ENCODE measurements at regions not wholly inside any gene's neighbourhood (a gene's known extent, or its start where the extent isn't known, plus 50 kb on each side); places are given as distances from the start of the nearest gene placed in this dataset.
"Not testable (repeated sequence)": the region's sequence is repeated elsewhere in the genome, so short reads cannot be mapped to it uniquely, and the experiment has no call there.

- DNase-seq (ENCODE audit: low read depth in 2 of 2): no peak
These were observed 94.3 kb upstream of the FRMD4A start for GRCh38 chr10:14425034-14425433.

DNA sequence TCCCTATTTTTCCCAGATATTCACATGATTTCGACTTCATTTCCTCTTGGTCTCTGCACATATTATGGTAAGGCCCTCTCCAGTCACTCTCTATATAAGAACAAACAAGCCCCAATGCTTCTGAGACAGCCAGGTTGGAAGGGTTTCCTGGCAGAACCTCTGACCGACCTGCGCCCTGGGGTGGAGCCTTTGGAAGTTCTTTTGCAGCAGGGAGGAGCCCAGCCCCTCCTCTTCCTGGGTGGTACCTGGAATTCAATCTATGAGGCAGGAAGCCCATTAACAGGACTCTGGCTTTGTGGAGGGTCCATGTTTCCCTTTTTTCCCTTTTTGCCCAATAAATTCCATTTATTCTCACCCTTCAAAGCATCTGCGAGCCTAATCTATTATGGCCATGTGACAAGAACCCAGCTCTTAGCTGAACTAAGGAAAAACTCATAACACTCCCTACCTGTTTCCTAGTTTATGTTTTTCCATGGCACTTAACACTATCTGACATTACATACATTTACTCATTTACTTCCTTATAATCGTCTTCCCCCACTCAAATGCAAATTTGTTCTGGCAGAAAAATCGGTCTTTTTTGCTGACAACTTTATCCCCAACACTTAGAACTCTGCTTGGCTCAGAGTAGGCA lies 92.5 kb upstream of the FRMD4A start:
- DNase-seq (ENCODE audit: low read depth in 2 of 2): no peak

DNA sequence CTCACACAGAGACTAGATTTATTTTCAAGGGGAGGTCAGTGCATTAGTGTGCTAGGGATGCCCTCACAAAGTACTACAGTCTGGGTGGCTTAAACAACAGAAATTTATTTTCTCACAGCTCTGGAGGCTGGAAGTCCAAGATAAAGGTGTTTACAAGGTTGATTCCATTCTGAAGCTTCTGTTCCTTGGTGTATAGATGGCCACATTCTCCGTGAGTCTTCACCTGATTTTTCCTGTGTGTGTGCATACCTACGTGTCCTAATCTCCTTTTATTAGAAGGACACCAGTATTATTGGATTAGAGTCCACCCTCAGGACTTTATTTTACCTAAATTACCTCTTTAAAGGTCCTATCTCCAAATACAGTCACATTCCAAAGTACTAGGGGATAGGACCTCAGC lies 91.7 kb upstream of the FRMD4A start:
- DNase-seq (ENCODE audit: low read depth in 2 of 2): no peak

DNA sequence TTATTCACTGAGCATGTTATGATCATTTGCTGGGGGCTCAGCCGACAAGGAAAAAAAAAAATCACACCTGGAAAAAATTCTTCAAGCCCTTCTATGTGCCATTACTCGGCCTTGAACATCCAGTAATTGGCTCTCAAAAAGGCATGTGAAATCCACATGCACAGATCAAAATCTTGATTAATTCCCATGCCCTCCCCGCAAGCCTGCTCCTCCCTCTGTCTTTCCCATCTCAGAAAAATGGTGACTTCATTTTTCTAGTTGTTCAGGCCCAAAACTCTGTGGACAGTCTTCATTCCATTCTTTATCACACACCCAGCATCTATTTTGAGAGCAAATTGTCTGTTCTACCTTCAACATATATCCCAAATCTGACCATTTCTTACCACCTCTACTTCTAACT lies 91.2 kb upstream of the FRMD4A start:
- DNase-seq (ENCODE audit: low read depth in 2 of 2): no peak

GRCh38 chr10:14417336-14417735 lies 86.6 kb upstream of the FRMD4A start:
- DNase-seq (ENCODE audit: low read depth in 2 of 2): not testable (repeated sequence)

GRCh38 chr10:14416308-14416700 lies 85.6 kb upstream of the FRMD4A start:
- DNase-seq (ENCODE audit: low read depth in 2 of 2): no peak

GRCh38 chr10:14415676-14416307 lies 85.1 kb upstream of the FRMD4A start:
- DNase-seq (ENCODE audit: low read depth in 2 of 2): no peak

DNA sequence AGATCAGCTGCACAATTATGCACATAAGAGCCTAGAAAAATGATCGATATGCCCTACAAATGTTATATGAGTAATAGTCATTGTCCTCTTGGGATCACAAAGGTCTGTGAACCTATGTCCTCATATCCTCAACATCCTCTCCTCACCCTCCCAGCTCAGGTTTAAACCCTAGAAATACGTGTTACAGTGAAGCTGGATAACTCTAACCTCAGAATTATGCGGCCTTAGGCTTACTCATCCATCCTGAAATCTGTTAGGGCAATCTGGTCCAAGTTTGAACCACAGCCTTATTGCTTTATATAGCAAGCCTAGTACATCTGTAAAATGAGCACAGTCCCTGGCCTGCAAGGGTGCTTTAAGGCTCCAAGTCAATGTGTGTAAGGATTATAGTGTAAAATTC lies 84.2 kb upstream of the FRMD4A start:
- no peak for DNase-seq (ENCODE audit: low read depth in 2 of 2)

- no peak for DNase-seq (ENCODE audit: low read depth in 2 of 2)
These were observed 82.8 kb upstream of the FRMD4A start for GRCh38 chr10:14413523-14413922.

DNA sequence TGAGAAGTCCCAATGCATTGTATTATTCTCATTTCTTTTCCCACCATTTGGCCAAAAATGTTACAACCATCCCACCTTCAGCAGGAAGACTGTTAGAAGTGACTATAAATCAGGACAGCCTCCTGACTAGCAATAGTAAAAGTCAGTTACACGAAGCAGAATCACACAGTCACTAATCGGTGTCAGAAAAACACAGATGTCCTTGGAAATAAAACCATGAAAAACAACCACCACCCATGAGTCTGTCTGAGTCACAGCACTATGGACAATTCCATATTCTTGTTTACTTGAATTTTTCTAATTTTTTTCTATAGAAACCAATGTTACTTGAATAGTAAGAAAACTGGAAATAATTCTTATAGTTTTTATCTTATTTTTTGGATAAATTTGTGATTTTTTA lies 81.9 kb upstream of the FRMD4A start:
- no peak for DNase-seq (ENCODE audit: low read depth in 2 of 2)

DNA sequence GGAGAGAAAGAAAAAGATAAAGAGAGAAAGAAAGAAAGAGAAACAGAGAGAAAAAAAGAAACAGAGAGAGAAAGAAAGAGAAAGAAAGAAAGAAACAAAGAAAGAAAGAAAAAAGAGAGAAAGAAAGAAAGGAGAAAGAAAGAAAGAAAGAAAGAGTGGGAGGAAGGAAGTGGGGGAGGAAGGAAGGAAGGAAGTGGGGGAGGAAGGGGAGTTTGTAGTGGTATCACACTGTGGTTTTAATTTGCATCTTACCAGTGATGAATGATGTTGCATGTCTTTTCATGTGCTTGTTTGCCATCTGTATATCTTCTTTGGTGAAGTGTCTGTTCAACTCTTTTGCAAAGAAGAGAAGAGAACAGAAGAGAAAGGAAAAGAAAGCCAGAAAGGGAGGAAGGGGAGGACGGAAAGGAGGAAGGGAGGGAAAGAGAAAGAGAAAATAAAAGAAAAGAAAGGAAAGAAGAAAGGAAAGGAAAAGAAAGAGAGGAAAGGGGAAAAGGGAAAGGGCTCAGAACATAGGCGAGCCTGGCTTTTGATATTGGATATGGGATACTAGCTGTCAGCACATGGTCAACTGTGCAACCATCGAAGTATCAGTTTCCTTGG lies 79.2 kb upstream of the FRMD4A start:
- no peak for DNase-seq (ENCODE audit: low read depth in 2 of 2)

DNA sequence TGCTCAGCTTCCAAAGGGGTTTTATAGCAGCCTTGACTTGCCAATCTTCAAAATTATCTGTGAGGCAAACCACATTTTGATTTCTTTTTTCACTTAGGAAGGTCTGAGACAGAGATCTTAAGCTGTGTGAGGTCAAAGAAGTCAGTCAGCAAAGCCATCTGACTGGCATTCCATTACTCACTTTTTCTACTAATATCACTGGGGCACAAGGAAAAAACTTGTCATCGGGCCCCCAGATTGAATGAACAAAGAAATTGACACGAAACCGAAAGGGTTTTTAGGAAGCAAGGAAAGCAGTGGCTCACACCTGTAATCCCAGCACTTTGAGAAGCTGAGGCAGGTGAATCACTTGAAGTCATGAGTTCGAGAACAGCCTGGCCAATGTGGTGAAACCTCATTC lies 78.5 kb upstream of the FRMD4A start:
- peak; percentile 33 to 46 for DNase-seq (ENCODE audit: low read depth in 2 of 2)

GRCh38 chr10:14408139-14408538 lies 77.4 kb upstream of the FRMD4A start:
- no peak for DNase-seq (ENCODE audit: low read depth in 2 of 2)

- DNase-seq (ENCODE audit: low read depth in 2 of 2): no peak
These were observed 76.8 kb upstream of the FRMD4A start for GRCh38 chr10:14407567-14407966.

- no peak for DNase-seq (ENCODE audit: low read depth in 2 of 2)
These were observed 74.6 kb upstream of the FRMD4A start for GRCh38 chr10:14405076-14406065.

DNA sequence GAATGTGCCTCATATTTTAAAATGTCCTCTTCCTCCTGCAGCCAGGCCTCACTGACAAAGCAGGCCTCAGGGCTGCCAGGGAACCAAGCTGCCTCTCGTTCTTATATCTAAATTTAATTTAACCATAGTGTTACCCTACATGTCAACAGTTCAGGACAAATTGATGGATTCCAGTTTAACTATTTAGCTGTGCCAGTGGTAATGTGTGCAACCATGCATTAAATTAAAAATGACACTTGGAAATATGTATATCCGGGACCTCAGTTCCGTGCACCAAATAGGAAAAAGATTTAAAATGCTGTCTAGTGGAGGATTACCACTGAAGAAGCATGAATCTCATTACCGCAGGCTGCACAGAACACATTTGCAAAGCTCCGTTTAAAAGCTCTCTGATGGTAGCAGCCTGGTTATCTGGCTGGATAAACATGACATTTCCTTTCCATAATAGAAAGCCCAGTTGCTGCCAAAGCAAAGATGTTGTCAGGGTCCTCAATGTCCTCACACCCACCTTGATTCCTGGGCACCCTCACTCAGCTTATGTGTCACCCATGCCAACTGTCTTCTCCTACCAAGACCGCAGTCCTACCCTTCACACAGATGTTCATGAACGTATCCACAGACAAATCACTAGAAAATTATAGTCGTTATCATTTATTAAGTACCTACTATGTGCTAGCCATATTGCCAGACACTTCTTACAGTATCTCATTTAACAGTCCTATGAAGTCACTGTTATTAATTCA lies 73.3 kb upstream of the FRMD4A start:
- DNase-seq (ENCODE audit: low read depth in 2 of 2): no peak

GRCh38 chr10:14403359-14403758 lies 72.6 kb upstream of the FRMD4A start:
- DNase-seq (ENCODE audit: low read depth in 2 of 2): no peak

DNA sequence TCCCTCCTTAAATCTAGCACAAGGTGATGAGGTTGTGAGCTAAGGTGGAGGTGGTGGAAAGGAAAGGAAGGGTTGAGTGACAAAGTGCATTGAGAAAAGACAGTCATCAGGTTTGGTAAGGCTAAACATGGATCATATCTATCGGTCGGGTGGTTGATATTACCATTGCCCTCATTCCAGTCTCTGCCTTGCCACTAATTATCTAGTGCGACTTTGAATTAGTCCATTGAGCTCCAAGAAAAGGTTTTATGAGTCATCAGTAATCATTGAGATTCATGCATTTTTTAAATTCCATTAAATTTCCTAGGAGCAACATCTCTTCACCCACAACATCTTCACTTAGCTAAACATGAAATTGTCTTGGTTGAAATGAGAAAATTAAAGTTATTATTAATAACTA lies 68.9 kb upstream of the FRMD4A start:
- no peak for DNase-seq (ENCODE audit: low read depth in 2 of 2)

GRCh38 chr10:14397066-14397465 lies 66.3 kb upstream of the FRMD4A start:
- DNase-seq (ENCODE audit: low read depth in 2 of 2): no peak

DNA sequence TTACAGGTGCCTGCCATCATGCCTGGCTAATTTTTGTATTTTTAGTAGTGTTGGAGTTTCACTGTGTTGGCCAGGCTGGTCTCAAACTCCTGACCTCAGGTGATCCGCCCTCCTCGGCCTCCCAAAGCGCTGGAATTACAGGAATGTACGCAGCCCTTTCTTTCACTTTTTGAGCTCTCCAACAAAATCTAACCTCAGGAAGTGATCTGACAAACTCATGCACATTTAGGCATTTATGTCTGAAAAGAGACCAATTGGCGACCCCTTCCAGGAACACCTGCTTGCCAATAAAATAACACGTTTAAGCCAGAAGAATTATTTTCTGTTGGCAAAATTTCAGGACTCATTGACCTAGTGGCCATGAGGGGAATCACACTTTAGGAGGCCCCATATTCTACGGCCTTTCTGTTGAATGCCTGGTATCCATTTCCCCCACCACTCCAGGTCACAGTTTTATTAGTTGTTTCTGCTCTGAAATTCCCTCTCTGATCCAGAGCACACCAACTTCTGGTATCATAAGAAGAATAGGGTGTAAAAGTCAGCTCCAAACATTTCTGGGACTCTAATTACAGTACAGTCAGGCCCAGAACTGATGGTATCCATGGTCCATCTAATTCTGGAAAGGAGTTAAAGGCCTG lies 65.8 kb upstream of the FRMD4A start:
- DNase-seq (ENCODE audit: low read depth in 2 of 2): no peak

DNA sequence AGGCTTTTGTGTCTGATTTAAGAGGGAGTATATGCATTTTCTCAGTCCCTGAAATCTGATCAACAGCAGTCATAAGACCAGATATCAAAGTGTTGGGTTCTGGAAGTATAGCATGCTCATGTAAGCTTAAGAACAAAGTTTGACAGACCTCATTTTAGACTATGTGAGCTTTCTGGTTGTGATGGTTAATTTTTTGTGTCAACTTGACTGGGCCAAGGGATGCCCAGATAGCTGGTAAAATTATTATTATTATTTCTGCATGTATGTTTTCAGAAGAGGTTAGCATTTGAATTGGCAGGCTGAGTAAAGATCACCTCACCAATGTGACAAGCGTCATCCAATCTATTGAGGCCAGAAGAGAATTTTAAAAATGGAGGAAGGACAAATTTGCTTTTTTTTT lies 63.5 kb upstream of the FRMD4A start:
- no peak for DNase-seq (ENCODE audit: low read depth in 2 of 2)
